ENCODE measurements at regions not wholly inside any gene's neighbourhood (a gene's known extent, or its start where the extent isn't known, plus 50 kb on each side); places are given as distances from the start of the nearest gene placed in this dataset.
A peak's percentile ranks its signal among the peaks of the same experiment; 100 is the strongest.

DNA sequence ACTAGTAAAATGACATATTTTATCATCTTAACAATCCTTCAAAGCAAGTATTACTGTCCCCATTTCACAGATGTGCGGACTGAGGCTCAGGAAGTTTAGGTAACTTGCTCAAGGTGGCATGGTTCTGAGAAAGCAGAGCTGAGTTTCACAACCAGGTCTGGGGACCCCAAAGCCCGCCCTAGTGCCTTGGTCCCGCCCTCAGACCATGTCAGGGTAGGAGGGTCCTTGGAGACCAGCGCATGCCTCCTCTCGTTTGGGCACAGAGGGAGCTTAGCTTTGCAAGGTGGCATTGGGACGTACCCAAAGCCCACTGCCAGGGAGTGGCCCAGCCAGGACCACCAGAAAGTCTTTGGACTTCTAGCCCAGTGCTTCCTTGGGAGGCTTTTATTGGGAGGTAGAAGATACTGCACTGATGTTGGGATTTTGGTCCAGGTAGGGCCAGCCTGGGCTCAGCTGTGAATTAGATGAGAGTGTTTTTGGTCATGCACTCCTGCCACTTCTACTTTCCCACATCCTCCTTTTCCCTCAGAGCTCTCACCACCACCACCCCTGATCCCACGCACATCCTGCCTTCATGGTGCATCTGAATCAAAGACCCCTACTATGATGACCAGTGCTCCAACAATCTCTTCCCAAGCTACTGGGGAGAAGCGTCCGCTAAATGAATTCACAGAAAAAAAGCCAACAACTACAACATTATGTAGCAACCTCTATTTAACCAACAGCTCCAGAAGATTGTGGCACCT lies 307.9 kb downstream of the TLE3 start:
- ATAC-seq (ENCODE audit: insufficient number of reproducible peaks, low FRiP score, low read depth), result no peak
- DNase-seq (ENCODE audit: low spot score), result no peak
- TF ChIP-seq, protein P1, sequence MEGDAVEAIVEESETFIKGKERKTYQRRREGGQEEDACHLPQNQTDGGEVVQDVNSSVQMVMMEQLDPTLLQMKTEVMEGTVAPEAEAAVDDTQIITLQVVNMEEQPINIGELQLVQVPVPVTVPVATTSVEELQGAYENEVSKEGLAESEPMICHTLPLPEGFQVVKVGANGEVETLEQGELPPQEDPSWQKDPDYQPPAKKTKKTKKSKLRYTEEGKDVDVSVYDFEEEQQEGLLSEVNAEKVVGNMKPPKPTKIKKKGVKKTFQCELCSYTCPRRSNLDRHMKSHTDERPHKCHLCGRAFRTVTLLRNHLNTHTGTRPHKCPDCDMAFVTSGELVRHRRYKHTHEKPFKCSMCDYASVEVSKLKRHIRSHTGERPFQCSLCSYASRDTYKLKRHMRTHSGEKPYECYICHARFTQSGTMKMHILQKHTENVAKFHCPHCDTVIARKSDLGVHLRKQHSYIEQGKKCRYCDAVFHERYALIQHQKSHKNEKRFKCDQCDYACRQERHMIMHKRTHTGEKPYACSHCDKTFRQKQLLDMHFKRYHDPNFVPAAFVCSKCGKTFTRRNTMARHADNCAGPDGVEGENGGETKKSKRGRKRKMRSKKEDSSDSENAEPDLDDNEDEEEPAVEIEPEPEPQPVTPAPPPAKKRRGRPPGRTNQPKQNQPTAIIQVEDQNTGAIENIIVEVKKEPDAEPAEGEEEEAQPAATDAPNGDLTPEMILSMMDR (IDR thresholded peaks at IDR 0.05), result no peak
- no peaks in the 10 kb centered on the region for H3K36me3 ChIP-seq
- peaks cover 7 to 21% of the 10 kb centered on the region in 2 donors for H3K4me1 ChIP-seq (ENCODE audit: control insufficient read depth in 1 of 2, low read depth in 2 of 2)
- no peak overlapping the region for H3K27ac ChIP-seq
- H3K27me3 ChIP-seq (replicated peaks; ENCODE audit: insufficient read depth), result no peaks in the 10 kb centered on the region
- no peaks in the 10 kb centered on the region for H3K9me3 ChIP-seq
- H3K4me3 ChIP-seq, result no peak overlapping the region

DNA sequence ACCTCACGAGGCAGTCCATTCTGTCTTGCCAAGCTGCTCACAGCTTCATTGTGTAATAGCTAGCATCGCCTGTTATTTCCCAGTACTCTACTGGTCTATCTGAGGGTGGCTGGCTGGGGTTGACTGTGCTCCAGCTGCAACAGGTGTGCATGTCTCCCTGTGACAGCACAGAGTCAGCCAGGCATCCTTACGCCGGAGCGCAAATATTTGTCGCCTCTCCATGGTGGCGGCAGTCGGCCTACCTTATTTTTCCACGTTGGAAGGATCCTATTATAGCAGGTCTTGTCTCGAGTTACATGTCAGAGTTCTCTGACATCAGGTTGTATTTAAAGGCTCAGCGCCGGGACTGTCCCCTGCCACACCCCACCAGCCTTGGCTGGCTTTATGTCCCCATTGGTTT lies 307.1 kb downstream of the TLE3 start:
- Histone ChIP-seq H3K4me1 (ENCODE audit: control insufficient read depth in 1 of 2, low read depth in 2 of 2) (peaks cover 10 to 23% of the 10 kb centered on the region in 2 donors), H3K36me3 (no peaks in the 10 kb centered on the region), H3K27me3 (replicated peaks; ENCODE audit: insufficient read depth) (no peaks in the 10 kb centered on the region), H3K27ac (no peak overlapping the region), H3K9me3 (no peaks in the 10 kb centered on the region), H3K4me3 (no peak overlapping the region)
- ATAC-seq (ENCODE audit: insufficient number of reproducible peaks, low FRiP score, low read depth) (no peak), DNase-seq (ENCODE audit: low spot score) (no peak)
- TF ChIP-seq, protein P1 (IDR thresholded peaks at IDR 0.05), result no peak

- H3K9me3 ChIP-seq, result no peaks in the 10 kb centered on the region
- ATAC-seq (ENCODE audit: insufficient number of reproducible peaks, low FRiP score, low read depth) (no peak), DNase-seq (ENCODE audit: low spot score) (no peak)
- no peaks in the 10 kb centered on the region for H3K36me3 ChIP-seq
- peaks cover 12 to 28% of the 10 kb centered on the region in 2 donors for H3K4me1 ChIP-seq (ENCODE audit: control insufficient read depth in 1 of 2, low read depth in 2 of 2)
- H3K4me3 ChIP-seq, result no peak overlapping the region
- H3K27me3 ChIP-seq (replicated peaks; ENCODE audit: insufficient read depth), result no peaks in the 10 kb centered on the region
- TF ChIP-seq, protein P1 (IDR thresholded peaks at IDR 0.05), result no peak
- peak overlapping the region; percentile 90 to 98 for H3K27ac ChIP-seq
Observed at GRCh38 chr15:69792823-69793222, 304.9 kb downstream of the TLE3 start.

- H3K4me1 ChIP-seq (ENCODE audit: control insufficient read depth in 1 of 2, low read depth in 2 of 2), result peaks cover 12 to 31% of the 10 kb centered on the region in 2 donors
- no peaks in the 10 kb centered on the region for H3K36me3 ChIP-seq
- no peak for ATAC-seq (ENCODE audit: insufficient number of reproducible peaks, low FRiP score, low read depth)
- H3K27me3 ChIP-seq (replicated peaks; ENCODE audit: insufficient read depth), result no peaks in the 10 kb centered on the region
- H3K27ac ChIP-seq, result peak overlapping the region; percentile 90 to 98
- TF ChIP-seq, protein P1 (IDR thresholded peaks at IDR 0.05), result no peak
- DNase-seq (ENCODE audit: low spot score), result no peak
- H3K4me3 ChIP-seq, result no peak overlapping the region
- no peaks in the 10 kb centered on the region for H3K9me3 ChIP-seq
Observed at GRCh38 chr15:69793431-69793780, 304.3 kb downstream of the TLE3 start.

DNA sequence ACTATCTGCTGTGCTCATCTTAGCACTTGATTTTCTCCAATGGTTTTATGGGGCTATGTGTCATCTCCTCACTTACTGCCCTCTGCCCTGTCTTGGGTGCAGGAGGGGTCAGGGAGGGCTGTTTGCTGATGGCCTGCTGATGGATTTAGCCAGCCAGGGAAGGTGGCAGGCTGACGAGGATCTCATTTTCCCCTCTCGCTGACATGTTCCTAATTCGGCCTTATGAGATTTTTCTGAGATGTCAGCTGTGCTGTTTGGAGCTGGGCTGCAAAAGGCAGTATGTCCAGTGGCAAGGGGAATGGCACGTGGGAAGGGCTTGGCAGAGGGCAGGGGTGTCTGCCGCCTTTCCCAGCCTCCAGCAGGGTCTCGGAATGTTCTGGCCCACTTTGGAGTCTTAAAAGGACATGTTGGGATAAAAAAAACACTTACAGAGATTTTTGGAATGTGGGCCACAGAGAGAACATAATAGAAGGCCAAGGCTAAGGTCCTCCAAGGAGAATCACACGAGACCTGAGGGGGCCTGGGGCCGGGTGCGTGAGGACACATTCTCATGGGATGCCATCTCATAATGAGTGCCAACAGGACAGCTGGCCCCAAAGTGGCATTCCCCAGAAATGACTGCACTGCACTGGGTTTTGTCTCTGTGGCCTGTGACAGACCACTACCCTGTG lies 303.8 kb downstream of the TLE3 start:
- ATAC-seq (ENCODE audit: insufficient number of reproducible peaks, low FRiP score, low read depth) (peak; percentile 45), DNase-seq (ENCODE audit: low spot score) (no peak)
- Histone ChIP-seq H3K36me3 (no peaks in the 10 kb centered on the region), H3K27ac (peak overlapping the region; percentile 90 to 98), H3K9me3 (no peaks in the 10 kb centered on the region), H3K4me3 (no peak overlapping the region), H3K27me3 (replicated peaks; ENCODE audit: insufficient read depth) (no peaks in the 10 kb centered on the region), H3K4me1 (ENCODE audit: control insufficient read depth in 1 of 2, low read depth in 2 of 2) (peaks cover 12 to 36% of the 10 kb centered on the region in 2 donors)
- TF ChIP-seq, protein P1 (IDR thresholded peaks at IDR 0.05), result no peak
